Breast epithelium (tissue), 3 donors: ENCODE measurements at regions not wholly inside any gene's neighbourhood (a gene's known extent, or its start where the extent isn't known, plus 50 kb on each side); places are given as distances from the start of the nearest gene placed in this dataset.

Experiments
- POLR2A ChIP-seq: fragments of 450-650 bp; IDR thresholded peaks from one replicate; pipeline ENCODE4 v1.6.1; 2016; ENCODE audit warnings: antibody characterized with exemption, mild to moderate bottlenecking, moderate library complexity
- TF ChIP-seq, protein P1 (sequence below), 3 donors: fragments of 450-650 bp; IDR thresholded peaks; one replicate each; pipeline ENCODE4 v1.5.1; 2016 to 2017; ENCODE audit warnings: antibody characterized with exemption in 3 of 3, mild to moderate bottlenecking in 3 of 3, moderate library complexity in 3 of 3

DNA sequence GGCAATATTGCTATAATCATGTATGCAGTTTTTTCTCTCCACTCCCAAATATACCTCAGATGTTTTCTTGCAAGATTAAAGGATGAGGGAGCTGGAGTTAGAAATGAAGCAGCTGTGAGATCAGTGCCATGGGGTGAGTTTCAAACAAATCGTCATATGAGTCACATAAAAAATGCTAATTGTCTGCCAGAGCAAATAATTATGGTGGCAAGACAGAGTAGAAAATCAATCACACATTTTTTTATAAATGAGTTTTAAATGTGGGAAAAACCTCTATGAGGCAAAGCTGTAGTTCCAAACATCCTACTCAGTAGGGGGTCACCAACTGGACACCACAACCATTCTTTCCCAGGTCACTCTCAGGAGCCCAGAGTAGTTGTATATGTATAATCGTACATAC is 55.3 kb downstream of the CH25H start:
- TF ChIP-seq, protein P1, sequence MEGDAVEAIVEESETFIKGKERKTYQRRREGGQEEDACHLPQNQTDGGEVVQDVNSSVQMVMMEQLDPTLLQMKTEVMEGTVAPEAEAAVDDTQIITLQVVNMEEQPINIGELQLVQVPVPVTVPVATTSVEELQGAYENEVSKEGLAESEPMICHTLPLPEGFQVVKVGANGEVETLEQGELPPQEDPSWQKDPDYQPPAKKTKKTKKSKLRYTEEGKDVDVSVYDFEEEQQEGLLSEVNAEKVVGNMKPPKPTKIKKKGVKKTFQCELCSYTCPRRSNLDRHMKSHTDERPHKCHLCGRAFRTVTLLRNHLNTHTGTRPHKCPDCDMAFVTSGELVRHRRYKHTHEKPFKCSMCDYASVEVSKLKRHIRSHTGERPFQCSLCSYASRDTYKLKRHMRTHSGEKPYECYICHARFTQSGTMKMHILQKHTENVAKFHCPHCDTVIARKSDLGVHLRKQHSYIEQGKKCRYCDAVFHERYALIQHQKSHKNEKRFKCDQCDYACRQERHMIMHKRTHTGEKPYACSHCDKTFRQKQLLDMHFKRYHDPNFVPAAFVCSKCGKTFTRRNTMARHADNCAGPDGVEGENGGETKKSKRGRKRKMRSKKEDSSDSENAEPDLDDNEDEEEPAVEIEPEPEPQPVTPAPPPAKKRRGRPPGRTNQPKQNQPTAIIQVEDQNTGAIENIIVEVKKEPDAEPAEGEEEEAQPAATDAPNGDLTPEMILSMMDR (IDR thresholded peaks at IDR 0.05) = no peak
- TF ChIP-seq POLR2A = no peak
